ENCODE measurements at regions not wholly inside any gene's neighbourhood (a gene's known extent, or its start where the extent isn't known, plus 50 kb on each side); places are given as distances from the start of the nearest gene placed in this dataset.

GRCh38 chr7:67598469-67598868 lies 601.8 kb downstream of the TYW1 start:
- no peak overlapping the region for H4K5ac ChIP-seq (ENCODE audit: low read depth, low read length)
- TF ChIP-seq MAFK (IDR thresholded peaks at IDR 0.05; ENCODE audit: low read depth, low read length) (no peak), CHD1 (IDR thresholded peaks at IDR 0.05; ENCODE audit: low read depth, low read length) (no peak), RFX5 (IDR thresholded peaks at IDR 0.05; ENCODE audit: low read depth, low read length) (no peak), RCOR1 (IDR thresholded peaks at IDR 0.05; ENCODE audit: insufficient replicate concordance, low read length) (no peak), MXI1 (IDR thresholded peaks at IDR 0.05; ENCODE audit: borderline replicate concordance, low read depth, low read length) (no peak), SMC3 (IDR thresholded peaks at IDR 0.05; ENCODE audit: low read depth, low read length) (no peak)
- dilution Hi-C loops (cut with HindIII; ENCODE audit: low sequenced_read_pairs, unreplicated experiment), result no loop called here

More at GRCh38 chr7:67598469-67598868, 601.8 kb downstream of the TYW1 start:
- no TSS peak for BruUV-seq (replicated peaks)
- ATAC-seq (ENCODE audit: low read depth) (no peak), DNase-seq (no peak)
- in situ Hi-C loops (cut with MboI; ENCODE audit: low sequenced_read_pairs), result no loop called here
- Histone ChIP-seq H2BK5ac (ENCODE audit: low read depth, low read length, poor library complexity, severe bottlenecking) (no peak overlapping the region), H3K27me3 (ENCODE audit: control insufficient read depth, insufficient read depth, low read length) (no peaks in the 10 kb centered on the region), H3K27ac (ENCODE audit: insufficient read depth, low read length) (no peak overlapping the region), H3K4me1 (ENCODE audit: control insufficient read depth, insufficient read depth, low read length) (no peaks in the 10 kb centered on the region), H3K4me3 (ENCODE audit: insufficient read depth, low read depth, low read length) (no peak overlapping the region), H2AK5ac (ENCODE audit: low read depth, low read length) (no peak overlapping the region), H3K14ac (replicated peaks; ENCODE audit: low read depth, low read length) (no peak overlapping the region), H3K18ac (ENCODE audit: low read depth, low read length) (no peak overlapping the region), H4K91ac (ENCODE audit: insufficient read depth, low read depth, low read length) (no peak overlapping the region), H3K9ac (ENCODE audit: low read depth, low read length) (no peak overlapping the region), H2BK20ac (ENCODE audit: low read depth, low read length) (no peak overlapping the region), H3K4me2 (ENCODE audit: low read depth, low read length) (no peak overlapping the region), H4K8ac (ENCODE audit: low read depth in 2 of 2, low read length in 2 of 2) (no peak overlapping the region), H2AK9ac (replicated peaks; ENCODE audit: low read depth, low read length, poor library complexity) (no peak overlapping the region), H4K20me1 (ENCODE audit: insufficient read depth, low read length) (no peaks in the 10 kb centered on the region), H3K56ac (ENCODE audit: extremely low read depth, insufficient read depth, low read length) (no peak overlapping the region), H3K79me1 (ENCODE audit: low read depth in 1 of 2, low read length in 2 of 2) (no peaks in the 10 kb centered on the region), H2AFZ (replicated peaks; ENCODE audit: low read length, poor library complexity) (no peak overlapping the region), H3K9me3 (ENCODE audit: control insufficient read depth, insufficient read depth, low read length) (peaks cover 19% of the 10 kb centered on the region), H3K9me1 (ENCODE audit: insufficient read depth, low read length) (no peaks in the 10 kb centered on the region), H3K4ac (ENCODE audit: low read depth, low read length) (no peak overlapping the region), H2BK15ac (ENCODE audit: low read depth, low read length) (no peak overlapping the region), H2BK120ac (ENCODE audit: low read depth, low read length) (no peak overlapping the region), H3K23ac (ENCODE audit: low read depth, low read length) (no peak overlapping the region), H3K36me3 (ENCODE audit: control insufficient read depth, insufficient read depth, low read length) (no peaks in the 10 kb centered on the region)
- intact Hi-C loops (cut with micrococcal nuclease), result no loop called here
- ChIA-PET POLR2A (ENCODE audit: unreplicated experiment) (no interaction called here), CTCF (no interaction called here)

Data from IMR-90 (cell line).